Loucy (cell line): ENCODE measurements at regions not wholly inside any gene's neighbourhood (a gene's known extent, or its start where the extent isn't known, plus 50 kb on each side); places are given as distances from the start of the nearest gene placed in this dataset.

Experiments used
- EZH2phosphoT487 ChIP-seq: fragments of 200-600 bp; IDR thresholded peaks from 2 replicates; pipeline ENCODE4 v1.6.1; 2018; ENCODE audit warnings: antibody characterized with exemption, mild to moderate bottlenecking, moderate library complexity, borderline replicate concordance
- TF ChIP-seq, protein P1 (sequence below): fragments of 200-600 bp; sonication (generic); conservative IDR thresholded peaks from 2 replicates; pipeline ENCODE4 v1.5.1; 2014; ENCODE audit warnings: mild to moderate bottlenecking, antibody characterized with exemption, low read length

DNA sequence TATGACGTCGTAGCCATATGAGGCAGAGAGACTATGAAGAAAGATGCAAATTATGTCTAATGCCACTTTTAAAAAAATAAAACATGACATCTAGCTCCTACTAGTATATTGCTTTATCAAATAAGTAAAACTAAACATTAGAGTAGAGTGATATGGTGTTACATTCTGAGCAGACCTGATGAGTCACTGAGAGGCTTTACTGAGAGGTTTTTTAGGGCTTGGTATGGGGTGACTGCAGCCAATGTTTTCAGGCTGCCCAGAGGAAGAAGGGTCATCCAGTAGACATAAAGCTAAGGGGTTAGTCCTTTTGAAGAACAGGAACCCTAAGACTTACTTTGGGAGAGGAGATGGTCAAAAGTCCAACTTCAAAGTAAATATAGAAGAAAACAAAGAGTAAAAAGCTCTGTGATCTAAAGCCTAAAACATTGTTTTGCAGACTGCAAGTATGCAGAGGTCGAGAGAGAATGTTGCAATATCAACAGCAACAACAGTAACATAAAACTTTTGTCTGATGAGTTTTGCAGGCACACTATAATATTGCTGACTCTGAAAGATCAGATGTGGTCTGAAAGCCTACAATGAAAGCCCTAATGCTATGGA, 774.7 kb downstream of the TMTC2 start:
- TF ChIP-seq EZH2phosphoT487: no peak
- TF ChIP-seq, protein P1, sequence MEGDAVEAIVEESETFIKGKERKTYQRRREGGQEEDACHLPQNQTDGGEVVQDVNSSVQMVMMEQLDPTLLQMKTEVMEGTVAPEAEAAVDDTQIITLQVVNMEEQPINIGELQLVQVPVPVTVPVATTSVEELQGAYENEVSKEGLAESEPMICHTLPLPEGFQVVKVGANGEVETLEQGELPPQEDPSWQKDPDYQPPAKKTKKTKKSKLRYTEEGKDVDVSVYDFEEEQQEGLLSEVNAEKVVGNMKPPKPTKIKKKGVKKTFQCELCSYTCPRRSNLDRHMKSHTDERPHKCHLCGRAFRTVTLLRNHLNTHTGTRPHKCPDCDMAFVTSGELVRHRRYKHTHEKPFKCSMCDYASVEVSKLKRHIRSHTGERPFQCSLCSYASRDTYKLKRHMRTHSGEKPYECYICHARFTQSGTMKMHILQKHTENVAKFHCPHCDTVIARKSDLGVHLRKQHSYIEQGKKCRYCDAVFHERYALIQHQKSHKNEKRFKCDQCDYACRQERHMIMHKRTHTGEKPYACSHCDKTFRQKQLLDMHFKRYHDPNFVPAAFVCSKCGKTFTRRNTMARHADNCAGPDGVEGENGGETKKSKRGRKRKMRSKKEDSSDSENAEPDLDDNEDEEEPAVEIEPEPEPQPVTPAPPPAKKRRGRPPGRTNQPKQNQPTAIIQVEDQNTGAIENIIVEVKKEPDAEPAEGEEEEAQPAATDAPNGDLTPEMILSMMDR: no peak
